ENCODE measurements at regions not wholly inside any gene's neighbourhood (a gene's known extent, or its start where the extent isn't known, plus 50 kb on each side); places are given as distances from the start of the nearest gene placed in this dataset.

- Histone ChIP-seq H2BK12ac (ENCODE audit: low read length in 2 of 2) (no peak overlapping the region), H2AFZ (ENCODE audit: low read depth, low read length) (no peak overlapping the region), H2BK5ac (ENCODE audit: low read depth, low read length, poor library complexity, severe bottlenecking) (no peak overlapping the region), H3K27ac (ENCODE audit: low read length, poor library complexity, severe bottlenecking) (no peak overlapping the region), H4K91ac (ENCODE audit: low read length) (no peak overlapping the region), H3K18ac (ENCODE audit: low read depth in 1 of 2, low read length in 2 of 2) (no peak overlapping the region), H3K27me3 (ENCODE audit: control insufficient read depth in 1 of 2, insufficient read depth in 1 of 2, low read length in 2 of 2) (no peaks in the 10 kb centered on the region), H3K4ac (ENCODE audit: low read depth in 1 of 2, low read length in 2 of 2) (no peak overlapping the region), H2AK5ac (ENCODE audit: low read length, severe bottlenecking) (no peak overlapping the region), H3K4me2 (ENCODE audit: low read length, poor library complexity, severe bottlenecking) (no peak overlapping the region), H2BK120ac (ENCODE audit: low read depth, low read length) (no peak overlapping the region), H3K79me1 (replicated peaks; ENCODE audit: low read length, poor library complexity, severe bottlenecking) (no peaks in the 10 kb centered on the region), H3K9ac (ENCODE audit: low read length) (no peak overlapping the region), H2BK15ac (ENCODE audit: low read depth, poor library complexity, severe bottlenecking) (no peak overlapping the region), H3K23ac (ENCODE audit: low read length in 2 of 2) (no peak overlapping the region), H3K4me3 (ENCODE audit: insufficient read depth in 1 of 2, low read depth in 1 of 2, low read length in 2 of 2) (no peak overlapping the region), H3K4me1 (ENCODE audit: control insufficient read depth, insufficient read depth, low read depth, low read length) (peaks cover 2% of the 10 kb centered on the region), H3K9me3 (ENCODE audit: control insufficient read depth, low read length) (no peaks in the 10 kb centered on the region), H3K36me3 (ENCODE audit: control insufficient read depth in 1 of 2, insufficient read depth in 2 of 2, low read depth in 1 of 2, low read length in 2 of 2) (no peaks in the 10 kb centered on the region), H3K14ac (ENCODE audit: low read length in 2 of 2) (no peak overlapping the region), H4K8ac (ENCODE audit: low read length) (no peak overlapping the region)
- WGBS = 100% methylated on average over 1 of the region's 6 CpGs
- DNase-seq = peak; percentile 33
Observed at GRCh38 chr2:8103085-8103708, 578.7 kb upstream of the ID2 start.

- Histone ChIP-seq H2BK120ac (ENCODE audit: low read depth, low read length) (no peak overlapping the region), H4K8ac (ENCODE audit: low read length) (no peak overlapping the region), H3K27me3 (ENCODE audit: control insufficient read depth in 1 of 2, insufficient read depth in 1 of 2, low read length in 2 of 2) (no peaks in the 10 kb centered on the region), H3K14ac (ENCODE audit: low read length in 2 of 2) (no peak overlapping the region), H2BK15ac (ENCODE audit: low read depth, poor library complexity, severe bottlenecking) (no peak overlapping the region), H2AK5ac (ENCODE audit: low read length, severe bottlenecking) (no peak overlapping the region), H3K4me3 (ENCODE audit: insufficient read depth in 1 of 2, low read depth in 1 of 2, low read length in 2 of 2) (no peak overlapping the region), H3K18ac (ENCODE audit: low read depth in 1 of 2, low read length in 2 of 2) (no peak overlapping the region), H3K36me3 (ENCODE audit: control insufficient read depth in 1 of 2, insufficient read depth in 2 of 2, low read depth in 1 of 2, low read length in 2 of 2) (no peaks in the 10 kb centered on the region), H3K4me1 (ENCODE audit: control insufficient read depth, insufficient read depth, low read depth, low read length) (no peaks in the 10 kb centered on the region), H3K9ac (ENCODE audit: low read length) (no peak overlapping the region), H2BK12ac (ENCODE audit: low read length in 2 of 2) (no peak overlapping the region), H4K91ac (ENCODE audit: low read length) (no peak overlapping the region), H3K27ac (ENCODE audit: low read length, poor library complexity, severe bottlenecking) (no peak overlapping the region), H3K79me1 (replicated peaks; ENCODE audit: low read length, poor library complexity, severe bottlenecking) (no peaks in the 10 kb centered on the region), H2BK5ac (ENCODE audit: low read depth, low read length, poor library complexity, severe bottlenecking) (no peak overlapping the region), H3K23ac (ENCODE audit: low read length in 2 of 2) (no peak overlapping the region), H3K4me2 (ENCODE audit: low read length, poor library complexity, severe bottlenecking) (no peak overlapping the region), H3K9me3 (ENCODE audit: control insufficient read depth, low read length) (peaks cover 5% of the 10 kb centered on the region), H3K4ac (ENCODE audit: low read depth in 1 of 2, low read length in 2 of 2) (no peak overlapping the region), H2AFZ (ENCODE audit: low read depth, low read length) (no peak overlapping the region)
- no peak for DNase-seq
- 7% methylated on average over 1 of the region's 1 CpG for WGBS
Observed at GRCh38 chr2:8107150-8107549, 574.7 kb upstream of the ID2 start.

- no peak overlapping the region for H2BK5ac ChIP-seq (ENCODE audit: low read depth, low read length, poor library complexity, severe bottlenecking)
- H3K4me3 ChIP-seq (ENCODE audit: insufficient read depth in 1 of 2, low read depth in 1 of 2, low read length in 2 of 2) = no peak overlapping the region
- no peak overlapping the region for H3K4me2 ChIP-seq (ENCODE audit: low read length, poor library complexity, severe bottlenecking)
- H4K8ac ChIP-seq (ENCODE audit: low read length) = no peak overlapping the region
- H3K79me1 ChIP-seq (replicated peaks; ENCODE audit: low read length, poor library complexity, severe bottlenecking) = no peaks in the 10 kb centered on the region
- 88% methylated on average over 4 of the region's 5 CpGs for WGBS
- H3K36me3 ChIP-seq (ENCODE audit: control insufficient read depth in 1 of 2, insufficient read depth in 2 of 2, low read depth in 1 of 2, low read length in 2 of 2) = no peaks in the 10 kb centered on the region
- no peak overlapping the region for H3K27ac ChIP-seq (ENCODE audit: low read length, poor library complexity, severe bottlenecking)
- peak overlapping the region in 1 of 2 experiments; percentile 13 for H3K18ac ChIP-seq (ENCODE audit: low read depth in 1 of 2, low read length in 2 of 2)
- H3K14ac ChIP-seq (ENCODE audit: low read length in 2 of 2) = no peak overlapping the region
- H2AFZ ChIP-seq (ENCODE audit: low read depth, low read length) = no peak overlapping the region
- no peak overlapping the region for H2BK12ac ChIP-seq (ENCODE audit: low read length in 2 of 2)
- H3K9ac ChIP-seq (ENCODE audit: low read length) = no peak overlapping the region
- DNase-seq = no peak
- no peak overlapping the region for H4K91ac ChIP-seq (ENCODE audit: low read length)
- H3K4me1 ChIP-seq (ENCODE audit: control insufficient read depth, insufficient read depth, low read depth, low read length) = no peaks in the 10 kb centered on the region
- no peak overlapping the region for H2BK15ac ChIP-seq (ENCODE audit: low read depth, poor library complexity, severe bottlenecking)
- no peak overlapping the region for H2AK5ac ChIP-seq (ENCODE audit: low read length, severe bottlenecking)
- H3K4ac ChIP-seq (ENCODE audit: low read depth in 1 of 2, low read length in 2 of 2) = no peak overlapping the region
- peaks cover 5% of the 10 kb centered on the region for H3K9me3 ChIP-seq (ENCODE audit: control insufficient read depth, low read length)
- H3K23ac ChIP-seq (ENCODE audit: low read length in 2 of 2) = peak overlapping the region in 1 of 2 experiments; percentile 9
- no peaks in the 10 kb centered on the region for H3K27me3 ChIP-seq (ENCODE audit: control insufficient read depth in 1 of 2, insufficient read depth in 1 of 2, low read length in 2 of 2)
- H2BK120ac ChIP-seq (ENCODE audit: low read depth, low read length) = no peak overlapping the region
Observed at GRCh38 chr2:8107621-8108378, 574.1 kb upstream of the ID2 start.

- Histone ChIP-seq H2BK12ac (ENCODE audit: low read length in 2 of 2) (no peak overlapping the region), H3K36me3 (ENCODE audit: control insufficient read depth in 1 of 2, insufficient read depth in 2 of 2, low read depth in 1 of 2, low read length in 2 of 2) (no peaks in the 10 kb centered on the region), H3K23ac (ENCODE audit: low read length in 2 of 2) (no peak overlapping the region), H3K79me1 (replicated peaks; ENCODE audit: low read length, poor library complexity, severe bottlenecking) (no peaks in the 10 kb centered on the region), H3K27me3 (ENCODE audit: control insufficient read depth in 1 of 2, insufficient read depth in 1 of 2, low read length in 2 of 2) (no peaks in the 10 kb centered on the region), H3K9me3 (ENCODE audit: control insufficient read depth, low read length) (peaks cover 5% of the 10 kb centered on the region), H3K14ac (ENCODE audit: low read length in 2 of 2) (no peak overlapping the region), H3K27ac (ENCODE audit: low read length, poor library complexity, severe bottlenecking) (no peak overlapping the region), H2AK5ac (ENCODE audit: low read length, severe bottlenecking) (no peak overlapping the region), H3K4me1 (ENCODE audit: control insufficient read depth, insufficient read depth, low read depth, low read length) (no peaks in the 10 kb centered on the region), H3K9ac (ENCODE audit: low read length) (no peak overlapping the region), H2AFZ (ENCODE audit: low read depth, low read length) (no peak overlapping the region), H2BK5ac (ENCODE audit: low read depth, low read length, poor library complexity, severe bottlenecking) (no peak overlapping the region), H3K18ac (ENCODE audit: low read depth in 1 of 2, low read length in 2 of 2) (no peak overlapping the region), H4K91ac (ENCODE audit: low read length) (no peak overlapping the region), H2BK15ac (ENCODE audit: low read depth, poor library complexity, severe bottlenecking) (no peak overlapping the region), H4K8ac (ENCODE audit: low read length) (no peak overlapping the region), H3K4me3 (ENCODE audit: insufficient read depth in 1 of 2, low read depth in 1 of 2, low read length in 2 of 2) (no peak overlapping the region), H2BK120ac (ENCODE audit: low read depth, low read length) (no peak overlapping the region), H3K4ac (ENCODE audit: low read depth in 1 of 2, low read length in 2 of 2) (no peak overlapping the region), H3K4me2 (ENCODE audit: low read length, poor library complexity, severe bottlenecking) (no peak overlapping the region)
- WGBS = 100% methylated on average over 1 of the region's 2 CpGs
- no peak for DNase-seq
Observed at GRCh38 chr2:8110716-8111115, 571.1 kb upstream of the ID2 start.

Measured in mesenchymal stem cell (in vitro differentiated cells and primary cell).